Mesenchymal stem cell (in vitro differentiated cells and primary cell): ENCODE measurements at regions not wholly inside any gene's neighbourhood (a gene's known extent, or its start where the extent isn't known, plus 50 kb on each side); places are given as distances from the start of the nearest gene placed in this dataset.

ENCODE experiments used
- DNase-seq: peaks from one replicate; pipeline ENCODE4 v3.0.0-alpha.2; 2013
- H2AFZ ChIP-seq: one replicate; pipeline ENCODE4 v1.6.1; 2013; ENCODE audit warnings: low read depth, mild to moderate bottlenecking, control low read depth, inconsistent platforms, low read length, moderate library complexity
- H2AK5ac ChIP-seq: 2 replicates; pipeline ENCODE4 v1.6.1; 2013; ENCODE audit warnings: low read length, moderate library complexity, mild to moderate bottlenecking, inconsistent platforms; ENCODE audit not compliant: severe bottlenecking
- H2BK120ac ChIP-seq: one replicate; pipeline ENCODE4 v1.6.1; 2013; ENCODE audit warnings: low read depth, mild to moderate bottlenecking, inconsistent platforms, low read length, moderate library complexity
- H2BK12ac ChIP-seq, 2 experiments: one replicate each; pipeline ENCODE4 v1.6.1; 2013; ENCODE audit warnings: inconsistent platforms in 2 of 2, low read length in 2 of 2, mild to moderate bottlenecking in 2 of 2, moderate library complexity in 2 of 2, control low read depth in 1 of 2
- H2BK15ac ChIP-seq: one replicate; pipeline ENCODE4 v1.6.1; 2013; ENCODE audit warnings: mild to moderate bottlenecking, low read depth, inconsistent platforms; ENCODE audit not compliant: poor library complexity, severe bottlenecking
- H2BK5ac ChIP-seq: 2 replicates; pipeline ENCODE4 v1.6.1; 2013; ENCODE audit warnings: low read depth, mild to moderate bottlenecking, low read length, control low read depth, inconsistent platforms; ENCODE audit not compliant: poor library complexity, severe bottlenecking
- H3K14ac ChIP-seq, 2 experiments: one replicate each; pipeline ENCODE4 v1.6.1; 2013; ENCODE audit warnings: inconsistent platforms in 2 of 2, low read length in 2 of 2, control low read depth in 1 of 2, mild to moderate bottlenecking in 1 of 2, moderate library complexity in 1 of 2
- H3K18ac ChIP-seq, 2 experiments: one replicate each; pipeline ENCODE4 v1.6.1; 2013; ENCODE audit warnings: inconsistent platforms in 2 of 2, low read length in 2 of 2, control low read depth in 1 of 2, low read depth in 1 of 2, mild to moderate bottlenecking in 1 of 2
- H3K23ac ChIP-seq, 2 experiments: one replicate each; pipeline ENCODE4 v1.6.1; 2013; ENCODE audit warnings: inconsistent platforms in 2 of 2, low read length in 2 of 2, mild to moderate bottlenecking in 2 of 2, moderate library complexity in 2 of 2, control low read depth in 1 of 2
- H3K27ac ChIP-seq: 2 replicates; pipeline ENCODE4 v1.5.1; 2013; ENCODE audit warnings: mild to moderate bottlenecking, moderate library complexity, low read length, control low read depth, inconsistent platforms; ENCODE audit not compliant: poor library complexity, severe bottlenecking
- H3K27me3 ChIP-seq, 2 experiments: 2 replicates each; pipeline versions ENCODE4 v1.6.1 to v1.7.0; 2013; ENCODE audit warnings: low read length in 2 of 2, mild to moderate bottlenecking in 2 of 2, moderate library complexity in 2 of 2, control low read depth in 1 of 2, inconsistent platforms in 1 of 2; ENCODE audit not compliant: control insufficient read depth in 1 of 2, insufficient read depth in 1 of 2
- H3K36me3 ChIP-seq, 2 experiments: 2 replicates each; pipeline versions ENCODE4 v1.6.1 to v1.7.0; 2013; ENCODE audit warnings: low read length in 2 of 2, control low read depth in 1 of 2, inconsistent platforms in 1 of 2, low read depth in 1 of 2, mild to moderate bottlenecking in 1 of 2; ENCODE audit not compliant: insufficient read depth in 2 of 2, control insufficient read depth in 1 of 2
- H3K4ac ChIP-seq, 2 experiments: one replicate each; pipeline ENCODE4 v1.6.1; 2013; ENCODE audit warnings: inconsistent platforms in 2 of 2, low read length in 2 of 2, mild to moderate bottlenecking in 2 of 2, moderate library complexity in 2 of 2, control low read depth in 1 of 2, low read depth in 1 of 2
- H3K4me1 ChIP-seq: 2 replicates; pipeline ENCODE4 v1.6.1; 2013; ENCODE audit warnings: low read depth, low read length, control low read depth; ENCODE audit not compliant: control insufficient read depth, insufficient read depth
- H3K4me2 ChIP-seq: 2 replicates; pipeline ENCODE4 v1.6.1; 2013; ENCODE audit warnings: low read length, mild to moderate bottlenecking, inconsistent platforms; ENCODE audit not compliant: poor library complexity, severe bottlenecking
- H3K4me3 ChIP-seq, 2 experiments: 2 replicates each; pipeline versions ENCODE4 v1.5.1 to v1.7.0; 2013; ENCODE audit warnings: low read length in 2 of 2, mild to moderate bottlenecking in 2 of 2, control low read depth in 1 of 2, low read depth in 1 of 2; ENCODE audit not compliant: insufficient read depth in 1 of 2
- H3K79me1 ChIP-seq: replicated peaks from 2 replicates; pipeline ENCODE4 v1.6.1; 2013; ENCODE audit warnings: mild to moderate bottlenecking, control low read depth, low read length, inconsistent platforms; ENCODE audit not compliant: poor library complexity, severe bottlenecking
- H3K9ac ChIP-seq: 2 replicates; pipeline ENCODE4 v1.7.0; 2013; ENCODE audit warnings: mild to moderate bottlenecking, low read length, moderate library complexity
- H3K9me3 ChIP-seq: 2 replicates; pipeline ENCODE4 v1.7.0; 2013; ENCODE audit warnings: mild to moderate bottlenecking, low read length; ENCODE audit not compliant: control insufficient read depth
- H4K8ac ChIP-seq: one replicate; pipeline ENCODE4 v1.6.1; 2013; ENCODE audit warnings: inconsistent platforms, mild to moderate bottlenecking, low read length, moderate library complexity
- H4K91ac ChIP-seq: one replicate; pipeline ENCODE4 v1.6.1; 2013; ENCODE audit warnings: mild to moderate bottlenecking, low read length, inconsistent platforms
- WGBS: methylation state at CpG from one replicate; pipeline ENCODE4 v1.1.7; 2013; ENCODE audit warnings: mixed read lengths; 5-methylcytosine and 5-hydroxymethylcytosine counted together

DNA sequence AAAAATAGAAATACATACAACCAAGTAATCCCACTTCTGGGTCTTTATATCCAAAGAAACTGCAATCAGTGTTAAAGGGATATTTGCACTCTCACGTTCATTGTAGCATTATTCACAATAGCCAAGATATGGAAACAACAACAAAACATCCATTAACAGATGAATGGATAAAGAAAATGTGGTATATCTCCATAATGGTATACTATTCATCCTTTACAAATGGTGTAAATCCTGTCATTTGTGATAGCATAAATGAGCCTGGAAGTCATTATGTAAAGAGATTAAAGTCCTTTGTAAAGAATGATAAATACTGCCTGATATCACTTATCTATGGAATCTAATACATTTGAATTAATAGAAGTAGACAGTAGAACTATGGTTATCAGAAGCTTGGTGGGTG lies 327.7 kb downstream of the UTRN start:
- H2BK120ac ChIP-seq = no peak overlapping the region
- no peak overlapping the region for H3K23ac ChIP-seq
- peaks cover 11% of the 10 kb centered on the region for H3K79me1 ChIP-seq
- no peak overlapping the region for H2BK12ac ChIP-seq
- no peak overlapping the region for H3K14ac ChIP-seq
- no peak overlapping the region for H2BK5ac ChIP-seq
- no peak overlapping the region for H2AFZ ChIP-seq
- H4K8ac ChIP-seq = no peak overlapping the region
- no peak overlapping the region for H3K18ac ChIP-seq
- H3K4me1 ChIP-seq = no peaks in the 10 kb centered on the region
- no peak overlapping the region for H2AK5ac ChIP-seq
- DNase-seq = no peak
- H3K36me3 ChIP-seq = peaks cover 0 to 10% of the 10 kb centered on the region in 2 experiments
- H3K4ac ChIP-seq = no peak overlapping the region
- no peak overlapping the region for H3K27ac ChIP-seq
- no peak overlapping the region for H3K4me3 ChIP-seq
- no peak overlapping the region for H3K4me2 ChIP-seq
- no peaks in the 10 kb centered on the region for H3K27me3 ChIP-seq
- no peak overlapping the region for H3K9ac ChIP-seq
- H4K91ac ChIP-seq = no peak overlapping the region
- no CpG with 5 or more reads among the region's 1 CpG for WGBS
- no peak overlapping the region for H2BK15ac ChIP-seq
- H3K9me3 ChIP-seq = no peaks in the 10 kb centered on the region

DNA sequence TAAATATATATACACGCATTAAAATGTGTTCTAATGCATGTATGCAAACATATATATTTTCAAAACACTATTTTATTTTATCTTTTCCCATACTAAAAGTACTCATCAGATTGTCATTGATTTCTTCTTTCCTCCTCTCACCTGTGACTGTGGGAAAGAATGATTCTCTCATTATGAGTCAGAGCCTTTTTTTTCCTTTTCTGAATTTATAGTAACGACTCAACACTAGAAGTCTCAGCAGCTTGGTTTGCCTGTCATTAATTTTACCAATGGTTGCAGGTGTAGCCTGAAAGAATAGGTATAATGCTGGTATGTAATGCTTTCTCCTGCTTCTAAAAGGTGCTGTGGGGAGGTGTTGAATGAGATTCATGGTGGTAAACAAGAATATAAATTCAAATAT lies 328.7 kb downstream of the UTRN start:
- H2AFZ ChIP-seq = no peak overlapping the region
- H3K79me1 ChIP-seq = peaks cover 8% of the 10 kb centered on the region
- 100% methylated on average over 1 of the region's 2 CpGs for WGBS
- no peak overlapping the region for H3K4me2 ChIP-seq
- H3K27ac ChIP-seq = no peak overlapping the region
- no peak overlapping the region for H2BK12ac ChIP-seq
- no peak overlapping the region for H3K14ac ChIP-seq
- H3K27me3 ChIP-seq = no peaks in the 10 kb centered on the region
- no peak overlapping the region for H2BK15ac ChIP-seq
- H3K36me3 ChIP-seq = peaks cover 0 to 4% of the 10 kb centered on the region in 2 experiments
- H3K18ac ChIP-seq = no peak overlapping the region
- no peak overlapping the region for H3K9ac ChIP-seq
- no peak overlapping the region for H3K4ac ChIP-seq
- H4K8ac ChIP-seq = no peak overlapping the region
- no peak overlapping the region for H4K91ac ChIP-seq
- no peaks in the 10 kb centered on the region for H3K4me1 ChIP-seq
- H2BK120ac ChIP-seq = no peak overlapping the region
- no peaks in the 10 kb centered on the region for H3K9me3 ChIP-seq
- H3K4me3 ChIP-seq = no peak overlapping the region
- no peak overlapping the region for H2BK5ac ChIP-seq
- no peak overlapping the region for H2AK5ac ChIP-seq
- H3K23ac ChIP-seq = no peak overlapping the region
- no peak for DNase-seq

DNA sequence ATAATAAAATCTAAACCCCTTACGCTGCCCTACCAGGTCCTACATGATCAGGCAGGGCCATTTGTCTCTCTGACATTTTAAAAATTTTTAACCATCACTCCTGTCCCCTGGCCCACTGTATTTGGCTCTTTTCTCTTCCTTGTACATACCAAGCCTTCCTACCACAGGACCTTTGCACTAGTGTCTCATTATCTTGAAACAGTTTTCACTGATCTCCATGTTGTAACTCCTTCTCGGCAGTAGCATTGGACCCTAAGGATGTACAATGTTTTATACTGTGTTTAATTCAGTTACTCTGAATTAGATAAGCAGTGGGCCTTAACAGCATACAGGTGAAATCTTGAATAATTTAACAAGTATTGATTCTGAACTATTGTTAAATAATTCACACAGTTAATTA lies 330.7 kb downstream of the UTRN start:
- no peak overlapping the region for H3K4me2 ChIP-seq
- H2BK12ac ChIP-seq = no peak overlapping the region
- H2BK5ac ChIP-seq = no peak overlapping the region
- peaks cover 0 to 4% of the 10 kb centered on the region in 2 experiments for H3K36me3 ChIP-seq
- no peak overlapping the region for H3K4me3 ChIP-seq
- H3K23ac ChIP-seq = no peak overlapping the region
- 95% methylated on average over 1 of the region's 2 CpGs for WGBS
- H3K9ac ChIP-seq = no peak overlapping the region
- H3K79me1 ChIP-seq = peaks cover 10% of the 10 kb centered on the region
- no peak overlapping the region for H2AFZ ChIP-seq
- H4K91ac ChIP-seq = no peak overlapping the region
- no peaks in the 10 kb centered on the region for H3K27me3 ChIP-seq
- no peaks in the 10 kb centered on the region for H3K9me3 ChIP-seq
- no peak overlapping the region for H2BK120ac ChIP-seq
- no peaks in the 10 kb centered on the region for H3K4me1 ChIP-seq
- H3K4ac ChIP-seq = no peak overlapping the region
- no peak overlapping the region for H2BK15ac ChIP-seq
- no peak overlapping the region for H3K27ac ChIP-seq
- no peak for DNase-seq
- H2AK5ac ChIP-seq = no peak overlapping the region
- no peak overlapping the region for H4K8ac ChIP-seq
- no peak overlapping the region for H3K18ac ChIP-seq
- no peak overlapping the region for H3K14ac ChIP-seq

DNA sequence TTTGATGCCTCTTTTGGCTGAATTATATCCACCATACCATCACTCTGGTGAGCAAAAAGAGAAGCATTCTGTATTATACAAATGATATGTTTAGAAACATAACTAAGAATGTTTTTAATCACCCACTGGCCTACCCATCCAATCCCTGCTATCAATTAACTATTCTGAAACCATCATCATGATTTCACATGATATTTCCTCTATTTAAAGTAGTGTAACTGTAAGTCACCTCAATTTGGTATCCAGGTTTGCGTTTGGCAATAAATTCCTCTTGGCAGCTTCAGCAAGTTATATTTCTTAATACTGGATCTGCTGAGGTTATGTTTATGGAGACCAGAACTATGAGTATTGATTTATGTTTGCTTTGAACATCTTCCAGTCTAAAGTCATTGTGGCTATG lies 332.1 kb downstream of the UTRN start:
- no peaks in the 10 kb centered on the region for H3K27me3 ChIP-seq
- H2BK120ac ChIP-seq = no peak overlapping the region
- H3K4ac ChIP-seq = no peak overlapping the region
- H4K8ac ChIP-seq = no peak overlapping the region
- no peak for DNase-seq
- H3K4me3 ChIP-seq = no peak overlapping the region
- no peak overlapping the region for H3K9ac ChIP-seq
- H3K36me3 ChIP-seq = peaks cover 0 to 4% of the 10 kb centered on the region in 2 experiments
- H2BK12ac ChIP-seq = no peak overlapping the region
- H3K23ac ChIP-seq = no peak overlapping the region
- no peaks in the 10 kb centered on the region for H3K4me1 ChIP-seq
- no peaks in the 10 kb centered on the region for H3K9me3 ChIP-seq
- H2BK15ac ChIP-seq = no peak overlapping the region
- no peak overlapping the region for H4K91ac ChIP-seq
- no peak overlapping the region for H2BK5ac ChIP-seq
- H2AK5ac ChIP-seq = no peak overlapping the region
- no peak overlapping the region for H2AFZ ChIP-seq
- H3K14ac ChIP-seq = no peak overlapping the region
- no peak overlapping the region for H3K4me2 ChIP-seq
- no peak overlapping the region for H3K27ac ChIP-seq
- no peak overlapping the region for H3K18ac ChIP-seq
- 95% methylated on average over 1 of the region's 1 CpG for WGBS
- H3K79me1 ChIP-seq = peaks cover 10% of the 10 kb centered on the region
